ENCODE measurements at regions not wholly inside any gene's neighbourhood (a gene's known extent, or its start where the extent isn't known, plus 50 kb on each side); places are given as distances from the start of the nearest gene placed in this dataset.

GRCh38 chr20:60636417-60636816, 615.6 kb upstream of the CDH4 start:
- DNase-seq (ENCODE audit: low read depth) = no peak
- TF ChIP-seq, protein P1, sequence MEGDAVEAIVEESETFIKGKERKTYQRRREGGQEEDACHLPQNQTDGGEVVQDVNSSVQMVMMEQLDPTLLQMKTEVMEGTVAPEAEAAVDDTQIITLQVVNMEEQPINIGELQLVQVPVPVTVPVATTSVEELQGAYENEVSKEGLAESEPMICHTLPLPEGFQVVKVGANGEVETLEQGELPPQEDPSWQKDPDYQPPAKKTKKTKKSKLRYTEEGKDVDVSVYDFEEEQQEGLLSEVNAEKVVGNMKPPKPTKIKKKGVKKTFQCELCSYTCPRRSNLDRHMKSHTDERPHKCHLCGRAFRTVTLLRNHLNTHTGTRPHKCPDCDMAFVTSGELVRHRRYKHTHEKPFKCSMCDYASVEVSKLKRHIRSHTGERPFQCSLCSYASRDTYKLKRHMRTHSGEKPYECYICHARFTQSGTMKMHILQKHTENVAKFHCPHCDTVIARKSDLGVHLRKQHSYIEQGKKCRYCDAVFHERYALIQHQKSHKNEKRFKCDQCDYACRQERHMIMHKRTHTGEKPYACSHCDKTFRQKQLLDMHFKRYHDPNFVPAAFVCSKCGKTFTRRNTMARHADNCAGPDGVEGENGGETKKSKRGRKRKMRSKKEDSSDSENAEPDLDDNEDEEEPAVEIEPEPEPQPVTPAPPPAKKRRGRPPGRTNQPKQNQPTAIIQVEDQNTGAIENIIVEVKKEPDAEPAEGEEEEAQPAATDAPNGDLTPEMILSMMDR (IDR thresholded peaks at IDR 0.05; ENCODE audit: control insufficient read depth, extremely low read depth, insufficient read depth) = no peak
- H3K4me3 ChIP-seq (ENCODE audit: low read depth, low read length) = no peak overlapping the region

DNA sequence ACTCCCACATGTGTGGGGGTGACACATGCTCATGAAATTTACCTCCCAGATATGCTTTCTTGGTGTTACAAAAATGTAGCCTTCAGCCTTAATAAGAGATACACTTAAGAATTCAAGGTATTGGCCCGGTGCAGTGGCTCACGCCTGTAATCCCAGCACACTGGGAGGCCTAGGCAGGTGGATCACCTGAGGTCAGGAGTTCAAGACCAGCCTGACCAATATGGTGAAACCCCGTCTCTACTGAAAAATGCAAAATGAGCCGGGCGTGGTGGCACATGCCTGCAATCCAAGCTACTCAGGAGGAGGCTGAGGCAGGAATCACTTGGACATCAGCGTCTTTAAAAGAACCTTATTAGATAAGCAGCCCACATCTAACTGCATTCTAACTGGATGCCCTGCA, 614.3 kb upstream of the CDH4 start:
- DNase-seq (ENCODE audit: low read depth) = no peak
- TF ChIP-seq, protein P1 (IDR thresholded peaks at IDR 0.05; ENCODE audit: control insufficient read depth, extremely low read depth, insufficient read depth) = no peak
- no peak overlapping the region for H3K4me3 ChIP-seq (ENCODE audit: low read depth, low read length)

DNA sequence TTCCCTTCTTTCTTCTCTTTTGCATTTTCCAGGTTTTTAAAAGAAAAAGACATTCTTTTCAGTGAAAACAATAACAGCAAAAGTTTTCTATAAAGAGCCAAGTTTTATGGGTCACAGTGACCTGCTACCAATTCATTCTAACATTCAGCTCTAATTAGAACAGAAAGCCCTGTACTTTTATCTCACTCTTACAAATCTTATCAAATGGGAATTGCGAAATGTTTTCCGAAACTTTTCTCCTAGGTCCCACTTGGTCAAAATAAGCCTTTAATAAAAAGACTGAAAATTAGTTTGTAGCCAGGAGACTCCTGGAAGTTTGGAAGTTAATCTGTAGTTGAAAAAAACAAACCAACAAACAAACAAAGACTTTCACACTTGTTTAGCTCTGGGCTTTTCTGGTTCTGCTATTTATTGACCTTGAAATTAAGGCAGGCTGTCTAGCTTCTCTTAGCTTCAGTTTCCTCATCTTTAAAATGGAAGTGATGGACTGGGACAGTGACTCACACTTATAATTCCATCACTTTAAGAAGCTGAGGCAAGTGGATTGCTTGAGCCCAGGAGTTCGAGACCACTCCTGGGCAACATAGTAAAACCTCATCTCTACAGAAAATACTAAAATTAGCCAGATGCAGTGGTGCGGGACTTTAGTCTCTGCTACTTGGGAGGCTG, 613.5 kb upstream of the CDH4 start:
- no peak overlapping the region for H3K4me3 ChIP-seq (ENCODE audit: low read depth, low read length)
- no peak for DNase-seq (ENCODE audit: low read depth)
- TF ChIP-seq, protein P1 (IDR thresholded peaks at IDR 0.05; ENCODE audit: control insufficient read depth, extremely low read depth, insufficient read depth) = no peak

DNA sequence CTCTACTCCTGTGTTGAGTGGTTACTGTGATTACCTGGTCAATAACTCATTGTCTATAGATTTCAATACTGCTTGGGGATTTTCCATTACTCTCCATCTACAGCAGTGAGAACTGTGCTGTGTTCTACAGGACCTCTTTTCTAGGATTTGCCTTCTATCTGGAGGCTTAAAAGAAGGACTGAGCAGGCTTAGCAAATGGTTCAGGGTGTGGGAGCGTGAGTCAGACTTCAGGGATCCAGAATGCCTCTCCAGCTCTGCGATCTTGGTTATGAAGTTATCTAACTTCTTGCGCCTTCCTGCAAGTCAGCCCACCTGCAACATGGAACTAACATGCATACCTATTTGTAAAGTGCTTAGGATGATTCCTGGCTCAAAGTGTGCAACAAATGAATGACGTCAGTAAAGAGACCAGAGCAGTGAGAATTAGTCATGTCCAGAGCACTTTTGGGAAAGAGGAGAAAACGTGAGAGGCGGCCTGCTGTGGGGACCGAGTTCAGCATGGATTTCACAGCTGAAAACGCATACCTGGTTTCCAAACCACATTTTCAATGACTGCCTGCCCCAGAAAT, 610.1 kb upstream of the CDH4 start:
- no peak for DNase-seq (ENCODE audit: low read depth)
- no peak overlapping the region for H3K4me3 ChIP-seq (ENCODE audit: low read depth, low read length)
- TF ChIP-seq, protein P1 (IDR thresholded peaks at IDR 0.05; ENCODE audit: control insufficient read depth, extremely low read depth, insufficient read depth) = no peak

DNA sequence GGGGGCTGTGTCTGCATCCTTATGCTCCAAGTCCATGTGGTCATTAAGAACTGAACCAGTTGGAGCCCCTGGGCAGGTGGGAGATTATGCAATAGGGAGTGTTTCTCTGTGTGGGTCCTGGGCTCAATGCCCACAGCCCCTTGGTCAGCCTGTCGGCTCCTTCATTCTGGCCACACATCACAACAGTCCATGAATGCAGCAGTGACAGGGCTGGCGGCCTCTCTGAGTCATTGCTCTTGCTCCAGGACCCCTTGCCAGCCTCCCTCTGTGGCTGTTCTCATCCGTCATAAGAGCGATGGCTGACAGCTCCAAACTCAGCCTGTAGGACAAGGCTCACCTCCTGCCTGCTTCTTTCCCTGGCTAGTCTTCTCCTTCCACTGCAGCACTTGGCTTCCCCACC, 609.5 kb upstream of the CDH4 start:
- no peak for DNase-seq (ENCODE audit: low read depth)
- TF ChIP-seq, protein P1 (IDR thresholded peaks at IDR 0.05; ENCODE audit: control insufficient read depth, extremely low read depth, insufficient read depth) = no peak
- H3K4me3 ChIP-seq (ENCODE audit: low read depth, low read length) = no peak overlapping the region

DNA sequence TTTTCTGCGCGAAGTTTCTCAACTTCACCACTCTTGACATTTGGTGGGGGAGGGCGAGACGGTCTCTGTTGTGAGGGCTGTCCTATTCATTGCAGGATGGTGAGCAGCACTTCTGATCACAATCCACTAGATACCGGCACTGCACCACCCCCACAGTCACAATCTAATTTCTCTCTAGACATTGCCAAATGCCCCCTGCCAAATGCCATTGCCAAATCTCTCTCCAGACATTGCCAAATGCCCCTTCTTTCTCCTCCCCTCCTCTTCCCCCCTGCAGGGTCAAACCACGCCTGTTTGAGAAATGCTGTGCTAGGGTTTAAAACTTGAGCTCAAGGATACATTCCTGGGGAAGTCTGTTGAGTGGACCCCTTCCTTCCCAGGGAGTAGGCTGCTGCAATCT, 603.5 kb upstream of the CDH4 start:
- TF ChIP-seq, protein P1 (IDR thresholded peaks at IDR 0.05; ENCODE audit: control insufficient read depth, extremely low read depth, insufficient read depth) = no peak
- no peak for DNase-seq (ENCODE audit: low read depth)
- no peak overlapping the region for H3K4me3 ChIP-seq (ENCODE audit: low read depth, low read length)

DNA sequence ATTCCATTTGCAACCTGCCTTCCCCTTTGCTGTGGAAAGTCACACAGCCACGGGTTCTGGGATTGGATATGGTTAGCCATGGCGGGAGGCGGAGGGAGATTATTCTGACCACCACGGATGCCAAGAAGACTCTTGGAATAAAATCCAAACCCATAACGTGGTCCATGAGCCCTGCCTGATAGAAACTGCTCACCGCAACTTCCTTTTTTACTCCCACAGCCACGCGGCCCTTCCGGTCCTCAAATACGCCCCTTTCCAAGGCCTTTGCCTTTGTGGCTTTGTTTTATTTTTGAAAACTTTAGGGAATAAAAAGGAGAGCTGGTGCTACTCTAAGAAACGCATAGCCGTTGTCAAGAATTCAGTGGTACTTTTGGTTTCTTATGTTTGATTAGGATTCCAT, 602.5 kb upstream of the CDH4 start:
- TF ChIP-seq, protein P1 (IDR thresholded peaks at IDR 0.05; ENCODE audit: control insufficient read depth, extremely low read depth, insufficient read depth) = no peak
- DNase-seq (ENCODE audit: low read depth) = no peak
- H3K4me3 ChIP-seq (ENCODE audit: low read depth, low read length) = no peak overlapping the region
